Hematopoietic multipotent progenitor cell treated with erythropoietin and hydrocortisone succinate and interleukin-3 and kit ligand, for 4 days (in vitro differentiated cells): ENCODE measurements at regions not wholly inside any gene's neighbourhood (a gene's known extent, or its start where the extent isn't known, plus 50 kb on each side); places are given as distances from the start of the nearest gene placed in this dataset.
A peak's percentile ranks its signal among the peaks of the same experiment; 100 is the strongest.
"Not testable (repeated sequence)": the region's sequence is repeated elsewhere in the genome, so short reads cannot be mapped to it uniquely, and the experiment has no call there.

Experiments
- DNase-seq: peaks from one replicate; pipeline ENCODE4 v3.0.0-alpha.2; 2015

- no peak for DNase-seq
These were observed 1282.3 kb upstream of the GJE1 start for GRCh38 chr6:140850438-140850837.

GRCh38 chr6:140849456-140849855, 1283.3 kb upstream of the GJE1 start:
- DNase-seq = no peak

GRCh38 chr6:140847262-140847645, 1285.5 kb upstream of the GJE1 start:
- DNase-seq = peak; percentile 2

GRCh38 chr6:140846503-140847261, 1286.0 kb upstream of the GJE1 start:
- DNase-seq = no peak

- DNase-seq = no peak
These were observed 1287.0 kb upstream of the GJE1 start for GRCh38 chr6:140845701-140846100.

- peak; percentile 4 for DNase-seq
These were observed 1288.6 kb upstream of the GJE1 start for GRCh38 chr6:140844167-140844566.

- DNase-seq = no peak
These were observed 1299.3 kb upstream of the GJE1 start for GRCh38 chr6:140833408-140833807.

GRCh38 chr6:140830666-140831065, 1302.1 kb upstream of the GJE1 start:
- no peak for DNase-seq

GRCh38 chr6:140828856-140829255, 1303.9 kb upstream of the GJE1 start:
- DNase-seq = no peak

GRCh38 chr6:140827593-140827992, 1305.1 kb upstream of the GJE1 start:
- DNase-seq = no peak

- no peak for DNase-seq
These were observed 1307.0 kb upstream of the GJE1 start for GRCh38 chr6:140825731-140826130.

- DNase-seq = no peak
These were observed 1308.1 kb upstream of the GJE1 start for GRCh38 chr6:140824595-140824994.

GRCh38 chr6:140821196-140821595, 1311.5 kb upstream of the GJE1 start:
- peak; percentile 68 for DNase-seq

GRCh38 chr6:140817176-140817575, 1315.5 kb upstream of the GJE1 start:
- no peak for DNase-seq

- DNase-seq = no peak
These were observed 1316.0 kb upstream of the GJE1 start for GRCh38 chr6:140816681-140817080.

- DNase-seq = no peak
These were observed 1320.1 kb upstream of the GJE1 start for GRCh38 chr6:140812636-140813035.

GRCh38 chr6:140811642-140812041, 1321.1 kb upstream of the GJE1 start:
- DNase-seq = no peak

- peak; percentile 58 for DNase-seq
These were observed 1323.0 kb upstream of the GJE1 start for GRCh38 chr6:140809694-140810101.

- no peak for DNase-seq
These were observed 1326.3 kb upstream of the GJE1 start for GRCh38 chr6:140806431-140806830.

GRCh38 chr6:140794544-140794943, 1338.2 kb upstream of the GJE1 start:
- DNase-seq = no peak

GRCh38 chr6:140790109-140790508, 1342.6 kb upstream of the GJE1 start:
- DNase-seq = no peak

GRCh38 chr6:140789466-140789865, 1343.3 kb upstream of the GJE1 start:
- no peak for DNase-seq

GRCh38 chr6:140785926-140786325, 1346.8 kb upstream of the GJE1 start:
- no peak for DNase-seq

- DNase-seq = no peak
These were observed 1348.2 kb upstream of the GJE1 start for GRCh38 chr6:140784573-140784972.

- not testable (repeated sequence) for DNase-seq
These were observed 1349.2 kb upstream of the GJE1 start for GRCh38 chr6:140783504-140783903.
